ENCODE measurements at regions not wholly inside any gene's neighbourhood (a gene's known extent, or its start where the extent isn't known, plus 50 kb on each side); places are given as distances from the start of the nearest gene placed in this dataset.

GRCh38 chr7:12107841-12108254 lies 103.2 kb upstream of the TMEM106B start:
- H3K9me3 Mint-ChIP-seq (ENCODE audit: unreplicated experiment), result no peaks in the 10 kb centered on the region
- H3K36me3 Mint-ChIP-seq (ENCODE audit: unreplicated experiment), result no peaks in the 10 kb centered on the region
- H3K27me3 Mint-ChIP-seq (ENCODE audit: unreplicated experiment), result no peaks in the 10 kb centered on the region
- H3K4me3 Mint-ChIP-seq (ENCODE audit: unreplicated experiment), result no peak overlapping the region
- H3K27ac Mint-ChIP-seq (ENCODE audit: unreplicated experiment), result no peak overlapping the region
- no peaks in the 10 kb centered on the region for H3K4me1 Mint-ChIP-seq (ENCODE audit: unreplicated experiment)
- TF ChIP-seq CTCF (IDR thresholded peaks at IDR 0.05), result no peak
- DNase-seq (ENCODE audit: extremely low spot score, unreplicated experiment), result no peak

DNA sequence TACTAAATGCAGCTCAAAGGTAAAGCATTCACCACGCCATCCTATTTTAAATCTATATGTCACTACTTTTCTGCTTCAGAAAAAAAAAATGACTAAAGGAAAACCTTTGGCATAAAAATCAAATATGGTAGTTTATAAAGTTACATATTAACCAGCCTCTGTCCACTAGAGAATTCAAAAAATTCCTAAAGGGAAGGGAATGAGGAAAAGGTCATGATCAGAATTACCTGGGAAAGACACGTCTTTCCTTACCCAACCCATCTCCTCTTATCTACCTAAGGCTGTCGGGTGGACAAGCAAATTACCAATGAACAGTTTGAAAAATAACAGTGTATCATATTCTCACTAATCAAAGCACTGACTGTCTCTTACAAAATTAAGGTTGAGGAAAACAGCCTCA lies 100.7 kb upstream of the TMEM106B start:
- peaks cover 4% of the 10 kb centered on the region for H3K27me3 Mint-ChIP-seq (ENCODE audit: unreplicated experiment)
- H3K4me1 Mint-ChIP-seq (ENCODE audit: unreplicated experiment), result no peaks in the 10 kb centered on the region
- H3K9me3 Mint-ChIP-seq (ENCODE audit: unreplicated experiment), result no peaks in the 10 kb centered on the region
- H3K4me3 Mint-ChIP-seq (ENCODE audit: unreplicated experiment), result no peak overlapping the region
- no peak for TF ChIP-seq CTCF (IDR thresholded peaks at IDR 0.05)
- H3K36me3 Mint-ChIP-seq (ENCODE audit: unreplicated experiment), result no peaks in the 10 kb centered on the region
- H3K27ac Mint-ChIP-seq (ENCODE audit: unreplicated experiment), result no peak overlapping the region
- DNase-seq (ENCODE audit: extremely low spot score, unreplicated experiment), result no peak

DNA sequence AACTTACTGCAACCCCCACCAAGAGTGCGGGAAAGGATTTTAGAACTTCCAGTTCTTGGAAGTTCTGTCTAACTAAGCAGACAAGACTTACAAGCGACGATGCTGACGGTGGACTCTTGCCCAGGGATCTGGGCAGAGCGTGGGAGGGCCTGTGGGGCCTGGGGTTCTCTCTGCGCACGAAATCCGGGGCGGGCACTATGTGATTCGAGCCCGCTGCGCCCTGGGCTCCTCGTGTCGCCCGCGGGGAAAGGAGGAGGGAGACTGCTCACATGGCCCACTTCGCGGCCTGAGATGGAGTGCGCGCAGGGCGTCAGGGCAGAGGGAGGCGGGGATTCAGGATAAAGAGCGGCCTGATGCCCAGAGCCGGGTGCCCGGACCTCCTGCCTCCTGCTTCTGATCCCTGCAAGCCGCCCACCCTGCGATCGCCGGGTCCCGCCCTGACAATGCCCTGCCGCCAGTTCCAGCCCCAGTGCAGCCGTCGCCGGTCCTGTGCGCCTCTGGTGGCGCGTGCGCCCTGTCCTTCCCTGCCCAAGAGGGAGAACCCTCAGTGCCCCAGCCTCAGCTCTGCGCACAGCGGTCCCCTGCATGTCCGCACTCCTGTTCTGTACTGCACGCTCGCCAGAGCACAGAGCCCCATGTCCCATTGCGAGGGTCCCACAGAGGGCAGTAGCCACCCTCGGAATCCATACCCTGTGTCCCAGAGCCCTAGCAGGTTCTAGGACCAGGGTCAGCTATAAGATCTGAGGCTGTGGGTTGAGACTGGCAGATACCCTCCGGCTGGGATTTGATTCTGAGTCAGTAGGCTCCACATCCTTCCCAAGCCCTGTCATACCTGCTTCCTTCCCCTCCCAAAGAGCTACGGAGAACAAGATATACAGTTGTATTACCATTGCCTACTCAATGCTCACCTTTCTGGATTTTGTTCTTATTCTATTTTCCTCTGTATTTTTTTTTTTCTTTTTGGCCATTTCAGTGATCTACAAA lies 99.4 kb upstream of the TMEM106B start:
- no peak for DNase-seq (ENCODE audit: extremely low spot score, unreplicated experiment)
- Mint-ChIP-seq H3K27me3 (ENCODE audit: unreplicated experiment) (peaks cover 4% of the 10 kb centered on the region), H3K4me3 (ENCODE audit: unreplicated experiment) (no peak overlapping the region), H3K4me1 (ENCODE audit: unreplicated experiment) (no peaks in the 10 kb centered on the region), H3K36me3 (ENCODE audit: unreplicated experiment) (no peaks in the 10 kb centered on the region), H3K27ac (ENCODE audit: unreplicated experiment) (no peak overlapping the region), H3K9me3 (ENCODE audit: unreplicated experiment) (no peaks in the 10 kb centered on the region)
- TF ChIP-seq CTCF (IDR thresholded peaks at IDR 0.05), result no peak

- Mint-ChIP-seq H3K4me3 (ENCODE audit: unreplicated experiment) (no peak overlapping the region), H3K27me3 (ENCODE audit: unreplicated experiment) (peaks cover 10% of the 10 kb centered on the region), H3K36me3 (ENCODE audit: unreplicated experiment) (no peaks in the 10 kb centered on the region), H3K27ac (ENCODE audit: unreplicated experiment) (no peak overlapping the region), H3K9me3 (ENCODE audit: unreplicated experiment) (no peaks in the 10 kb centered on the region), H3K4me1 (ENCODE audit: unreplicated experiment) (no peaks in the 10 kb centered on the region)
- no peak for TF ChIP-seq CTCF (IDR thresholded peaks at IDR 0.05)
- no peak for DNase-seq (ENCODE audit: extremely low spot score, unreplicated experiment)
Observed at GRCh38 chr7:12117170-12117569, 93.9 kb upstream of the TMEM106B start.

DNA sequence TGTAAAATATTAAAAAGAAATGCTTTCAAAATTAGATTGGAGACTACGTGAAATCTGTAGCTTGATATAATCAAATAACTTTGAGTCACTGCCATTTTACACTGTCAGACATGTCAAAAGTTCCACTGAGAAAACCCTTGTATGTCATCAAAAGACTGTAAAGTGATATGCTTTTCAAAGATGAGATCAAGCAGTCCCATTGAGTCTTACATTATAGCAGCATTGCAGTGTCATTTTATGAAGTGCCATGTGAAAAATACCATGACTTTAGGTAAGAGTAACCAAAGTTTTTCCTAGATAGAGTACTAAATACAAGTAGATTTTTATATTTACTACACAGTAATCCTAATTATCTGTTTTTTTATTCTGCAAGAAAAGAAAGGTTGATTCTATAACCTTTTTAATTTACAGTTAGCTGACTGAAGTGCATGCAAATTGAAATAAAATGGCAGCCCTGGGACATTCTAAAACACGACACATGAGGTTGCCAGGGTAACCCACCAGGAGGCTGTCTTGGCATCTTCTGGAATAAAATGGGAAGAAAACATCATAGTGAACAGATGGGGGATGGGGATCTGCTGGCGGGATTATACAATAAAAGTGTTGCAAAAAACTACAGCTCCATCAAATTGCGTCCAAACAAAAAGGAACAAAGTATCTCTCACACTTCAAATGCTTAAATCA lies 91.3 kb upstream of the TMEM106B start:
- peaks cover 8% of the 10 kb centered on the region for H3K27me3 Mint-ChIP-seq (ENCODE audit: unreplicated experiment)
- H3K27ac Mint-ChIP-seq (ENCODE audit: unreplicated experiment), result no peak overlapping the region
- H3K4me3 Mint-ChIP-seq (ENCODE audit: unreplicated experiment), result no peak overlapping the region
- no peaks in the 10 kb centered on the region for H3K36me3 Mint-ChIP-seq (ENCODE audit: unreplicated experiment)
- no peaks in the 10 kb centered on the region for H3K9me3 Mint-ChIP-seq (ENCODE audit: unreplicated experiment)
- no peak for TF ChIP-seq CTCF (IDR thresholded peaks at IDR 0.05)
- DNase-seq (ENCODE audit: extremely low spot score, unreplicated experiment), result no peak
- no peaks in the 10 kb centered on the region for H3K4me1 Mint-ChIP-seq (ENCODE audit: unreplicated experiment)
